Gastroesophageal sphincter (tissue), 4 donors: ENCODE measurements at regions not wholly inside any gene's neighbourhood (a gene's known extent, or its start where the extent isn't known, plus 50 kb on each side); places are given as distances from the start of the nearest gene placed in this dataset.
A peak's percentile ranks its signal among the peaks of the same experiment; 100 is the strongest.
"Not testable (repeated sequence)": the region's sequence is repeated elsewhere in the genome, so short reads cannot be mapped to it uniquely, and the experiment has no call there.

Source experiments
- ATAC-seq: fragments of 150-250 bp; one replicate; pipeline ENCODE4 v1.9.1; 2016; ENCODE audit warnings: mild to moderate bottlenecking, moderate library complexity
- H3K27ac ChIP-seq, 4 donors: fragments of 200-600 bp; sonication (generic) in 3 of 4; 1 replicate in 3 of 4; 2 replicates in 1 of 4; pipeline ENCODE4 v1.5.1; 2016 to 2019
- H3K27me3 ChIP-seq: fragments of 200-600 bp; sonication (generic); one replicate; pipeline ENCODE4 v1.5.1; 2019
- H3K36me3 ChIP-seq, 2 donors: fragments of 200-600 bp; sonication (generic); one replicate each; pipeline ENCODE4 v1.5.1; 2019; ENCODE audit warnings: control low read depth in 1 of 2
- H3K4me1 ChIP-seq, 3 donors: fragments of 200-600 bp; sonication (generic); 1 replicate in 2 of 3; 2 replicates in 1 of 3; pipeline ENCODE4 v1.5.1; 2016 to 2019; ENCODE audit warnings: control low read depth in 2 of 3
- H3K4me3 ChIP-seq, 2 donors: fragments of 200-600 bp; sonication (generic); one replicate each; pipeline ENCODE4 v1.5.1; 2019; ENCODE audit warnings: mild to moderate bottlenecking in 1 of 2, moderate library complexity in 1 of 2
- H3K9me3 ChIP-seq, 3 donors: fragments of 200-600 bp; sonication (generic); one replicate each; pipeline ENCODE4 v1.5.1; 2017 to 2019; ENCODE audit warnings: control low read depth in 2 of 3
- EP300 ChIP-seq: sonication (generic); formaldehyde crosslinking; IDR thresholded peaks from one replicate; pipeline ENCODE4 v1.6.1; 2017; ENCODE audit warnings: antibody characterized with exemption, mild to moderate bottlenecking
- POLR2A ChIP-seq, 2 donors: fragments of 450-650 bp; IDR thresholded peaks; one replicate each; pipeline ENCODE4 v1.6.1; 2017; ENCODE audit warnings: antibody characterized with exemption in 2 of 2, mild to moderate bottlenecking in 2 of 2, moderate library complexity in 1 of 2
- POLR2AphosphoS5 ChIP-seq: sonication (generic); formaldehyde crosslinking; IDR thresholded peaks from one replicate; pipeline ENCODE4 v1.6.1; 2017; ENCODE audit warnings: antibody characterized with exemption
- WGBS, 2 donors: methylation state at CpG; one replicate each; pipeline ENCODE4 v1.1.5; 2018; ENCODE audit warnings: low coverage in 1 of 2; 5-methylcytosine and 5-hydroxymethylcytosine counted together
- TF ChIP-seq, protein P1 (sequence below), 4 experiments: fragments of 200-600 bp in 2 of 4; fragments of 450-650 bp in 2 of 4; sonication (generic) in 1 of 4; IDR thresholded peaks; one replicate each; pipeline ENCODE4 v1.5.1; 2017 to 2019; ENCODE audit warnings: antibody characterized with exemption in 4 of 4, mild to moderate bottlenecking in 2 of 4, moderate library complexity in 2 of 4

- H3K27me3 ChIP-seq: no peaks in the 10 kb centered on the region
- H3K4me1 ChIP-seq: peaks cover 0 to 12% (median under 1%) of the 10 kb centered on the region in 3 donors
- H3K27ac ChIP-seq: no peak overlapping the region
- no peaks in the 10 kb centered on the region for H3K9me3 ChIP-seq
- TF ChIP-seq POLR2A (IDR thresholded peaks at IDR 0.05) (no peak), POLR2AphosphoS5 (no peak), EP300 (no peak)
- TF ChIP-seq, protein P1, sequence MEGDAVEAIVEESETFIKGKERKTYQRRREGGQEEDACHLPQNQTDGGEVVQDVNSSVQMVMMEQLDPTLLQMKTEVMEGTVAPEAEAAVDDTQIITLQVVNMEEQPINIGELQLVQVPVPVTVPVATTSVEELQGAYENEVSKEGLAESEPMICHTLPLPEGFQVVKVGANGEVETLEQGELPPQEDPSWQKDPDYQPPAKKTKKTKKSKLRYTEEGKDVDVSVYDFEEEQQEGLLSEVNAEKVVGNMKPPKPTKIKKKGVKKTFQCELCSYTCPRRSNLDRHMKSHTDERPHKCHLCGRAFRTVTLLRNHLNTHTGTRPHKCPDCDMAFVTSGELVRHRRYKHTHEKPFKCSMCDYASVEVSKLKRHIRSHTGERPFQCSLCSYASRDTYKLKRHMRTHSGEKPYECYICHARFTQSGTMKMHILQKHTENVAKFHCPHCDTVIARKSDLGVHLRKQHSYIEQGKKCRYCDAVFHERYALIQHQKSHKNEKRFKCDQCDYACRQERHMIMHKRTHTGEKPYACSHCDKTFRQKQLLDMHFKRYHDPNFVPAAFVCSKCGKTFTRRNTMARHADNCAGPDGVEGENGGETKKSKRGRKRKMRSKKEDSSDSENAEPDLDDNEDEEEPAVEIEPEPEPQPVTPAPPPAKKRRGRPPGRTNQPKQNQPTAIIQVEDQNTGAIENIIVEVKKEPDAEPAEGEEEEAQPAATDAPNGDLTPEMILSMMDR (IDR thresholded peaks at IDR 0.05): no peak
- no peaks in the 10 kb centered on the region for H3K36me3 ChIP-seq
- H3K4me3 ChIP-seq: no peak overlapping the region
- no peak for ATAC-seq
Measured at GRCh38 chr5:110878115-110878514, 139.3 kb downstream of the SLC25A46 start.

DNA sequence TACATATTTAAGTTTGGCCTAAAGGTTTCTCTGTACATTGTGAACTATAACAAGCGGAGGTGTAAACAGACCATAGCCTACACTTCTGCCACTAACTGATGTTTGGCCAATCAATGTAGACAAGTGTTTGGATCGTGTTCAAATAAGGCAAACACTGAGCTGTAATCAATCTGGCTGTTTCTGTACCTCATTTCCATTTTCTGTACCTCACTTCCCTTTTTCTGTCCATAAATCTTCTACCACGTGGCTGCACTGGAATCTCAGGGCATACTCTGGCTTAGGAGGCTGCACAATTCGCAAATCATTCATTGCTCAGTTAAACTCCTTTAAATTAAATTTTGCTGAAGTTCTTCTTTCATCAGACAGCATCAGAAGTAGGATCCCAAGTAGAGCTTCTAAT lies 140.9 kb downstream of the SLC25A46 start:
- H3K4me1 ChIP-seq: peaks cover 0 to 20% (median 5%) of the 10 kb centered on the region in 3 donors
- 69 to 77% methylated on average over 4 of the region's 4 CpGs for WGBS, 2 donors
- no peak for ATAC-seq

DNA sequence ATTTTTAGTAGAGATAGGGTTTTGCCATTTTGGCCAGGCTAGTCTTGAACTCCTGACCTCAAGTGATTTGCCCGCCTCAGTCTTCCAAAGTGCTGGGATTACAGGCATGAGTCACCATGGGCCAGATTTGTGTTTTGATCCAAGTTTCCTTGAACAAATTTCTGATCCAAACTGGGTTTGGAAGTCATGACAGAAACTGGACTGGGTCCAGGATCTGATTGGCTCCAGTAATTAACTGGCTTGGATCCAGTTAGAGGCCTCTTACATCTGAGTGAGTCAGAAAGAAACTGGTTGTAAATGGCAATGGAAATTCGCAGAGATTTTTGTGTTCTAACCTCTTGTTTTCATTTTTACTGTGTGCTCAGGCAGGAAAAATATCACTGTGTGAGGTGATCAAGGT lies 141.6 kb downstream of the SLC25A46 start:
- H3K36me3 ChIP-seq: no peaks in the 10 kb centered on the region
- TF ChIP-seq, protein P1 (IDR thresholded peaks at IDR 0.05): no peak
- peak; percentile 83 for TF ChIP-seq POLR2AphosphoS5
- TF ChIP-seq EP300: no peak
- no peak overlapping the region for H3K27ac ChIP-seq
- no peaks in the 10 kb centered on the region for H3K9me3 ChIP-seq
- peaks cover 0 to 20% (median 5%) of the 10 kb centered on the region in 3 donors for H3K4me1 ChIP-seq
- 0 to 7% methylated on average over 1 of the region's 2 CpGs for WGBS, 2 donors
- H3K4me3 ChIP-seq: no peak overlapping the region
- H3K27me3 ChIP-seq: no peaks in the 10 kb centered on the region
- peak; percentile 66 for ATAC-seq

More for the DNA sequence above, 140.9 kb downstream of the SLC25A46 start:
- Histone ChIP-seq H3K27ac (no peak overlapping the region), H3K4me3 (no peak overlapping the region), H3K36me3 (no peaks in the 10 kb centered on the region), H3K9me3 (no peaks in the 10 kb centered on the region), H3K27me3 (no peaks in the 10 kb centered on the region)
- TF ChIP-seq POLR2A (IDR thresholded peaks at IDR 0.05) (no peak), EP300 (no peak), POLR2AphosphoS5 (no peak)
- TF ChIP-seq, protein P1 (IDR thresholded peaks at IDR 0.05): no peak

- Histone ChIP-seq H3K4me3 (no peak overlapping the region), H3K27me3 (no peaks in the 10 kb centered on the region), H3K4me1 (peaks cover 0 to 20% (median 5%) of the 10 kb centered on the region in 3 donors), H3K36me3 (no peaks in the 10 kb centered on the region), H3K9me3 (peaks cover 0 to 9% (median 0%) of the 10 kb centered on the region in 3 donors), H3K27ac (no peak overlapping the region)
- TF ChIP-seq POLR2A (IDR thresholded peaks at IDR 0.05): no peak
- TF ChIP-seq POLR2AphosphoS5: peak; percentile 61
- ATAC-seq: no peak
- 24 to 26% methylated on average over 2 of the region's 2 CpGs for WGBS, 2 donors
Measured at GRCh38 chr5:110884005-110884404, 145.2 kb downstream of the SLC25A46 start.

GRCh38 chr5:110887170-110887569 lies 148.4 kb downstream of the SLC25A46 start:
- not testable (repeated sequence) for H3K36me3 ChIP-seq, H3K27me3 ChIP-seq, H3K27ac ChIP-seq, ATAC-seq, H3K4me3 ChIP-seq
- peaks cover 0 to 26% (median 0%) of the 10 kb centered on the region in 3 donors for H3K9me3 ChIP-seq
- peaks cover 0 to 17% (median 5%) of the 10 kb centered on the region in 3 donors for H3K4me1 ChIP-seq
- WGBS, 2 donors: 100% methylated on average over 3 of the region's 3 CpGs

DNA sequence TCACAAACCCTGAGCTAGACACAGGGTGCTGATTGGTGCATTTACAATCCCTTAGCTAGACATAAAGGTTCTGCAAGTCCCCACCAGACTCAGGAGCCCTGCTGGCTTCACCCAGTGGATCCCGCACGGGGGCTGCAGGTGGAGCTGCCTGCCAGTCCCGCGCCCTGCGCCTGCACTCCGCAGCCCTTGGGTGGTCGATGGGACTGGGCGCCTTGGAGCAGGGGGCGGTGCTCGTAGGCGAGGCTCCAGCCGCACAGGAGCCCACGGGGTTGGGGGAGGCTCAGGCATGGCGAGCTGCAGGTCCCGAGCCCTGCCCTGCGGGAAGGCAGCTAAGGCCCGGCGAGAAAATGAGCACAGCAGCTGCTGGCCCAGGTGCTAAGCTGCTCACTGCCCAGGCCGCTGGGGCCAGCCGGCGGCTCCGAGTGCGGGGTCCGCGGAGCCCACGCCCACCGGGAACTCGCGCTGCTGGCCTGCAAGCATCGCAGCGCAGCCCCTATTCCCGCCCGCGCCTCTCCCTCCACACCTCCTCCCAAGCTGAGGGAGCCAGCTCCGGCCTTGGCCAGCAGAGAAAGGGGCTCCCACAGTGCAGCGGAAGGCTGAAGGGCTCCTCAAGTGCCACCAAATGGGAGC lies 155.2 kb downstream of the SLC25A46 start:
- H3K27ac ChIP-seq, H3K36me3 ChIP-seq, H3K4me1 ChIP-seq, ATAC-seq, H3K4me3 ChIP-seq, H3K27me3 ChIP-seq: not testable (repeated sequence)
- no CpG with 5 or more reads among the region's 36 CpGs for WGBS, 2 donors
- H3K9me3 ChIP-seq: peaks cover 0 to 17% (median 0%) of the 10 kb centered on the region in 3 donors
